ENCODE measurements at regions not wholly inside any gene's neighbourhood (a gene's known extent, or its start where the extent isn't known, plus 50 kb on each side); places are given as distances from the start of the nearest gene placed in this dataset.

DNA sequence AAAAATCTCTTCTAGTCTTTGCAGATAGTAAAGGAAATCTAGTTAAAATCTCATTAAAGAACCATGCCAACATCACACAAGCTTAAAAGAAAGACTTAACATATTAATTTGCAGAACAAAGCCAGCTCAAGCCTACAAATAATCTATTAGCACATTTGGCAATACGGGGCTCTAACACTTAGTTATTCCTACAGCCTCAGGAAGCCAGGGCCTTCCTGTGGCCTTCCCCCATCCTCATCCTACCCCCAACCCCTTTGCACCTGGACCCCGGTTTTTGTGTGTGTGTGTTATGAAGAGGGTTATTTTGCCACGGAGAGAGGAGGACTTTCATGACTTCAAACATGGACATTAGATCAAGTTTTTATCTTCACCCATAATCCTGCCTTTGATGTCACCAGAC lies 64.6 kb downstream of the FOXB2 start:
- TF ChIP-seq, protein P1, sequence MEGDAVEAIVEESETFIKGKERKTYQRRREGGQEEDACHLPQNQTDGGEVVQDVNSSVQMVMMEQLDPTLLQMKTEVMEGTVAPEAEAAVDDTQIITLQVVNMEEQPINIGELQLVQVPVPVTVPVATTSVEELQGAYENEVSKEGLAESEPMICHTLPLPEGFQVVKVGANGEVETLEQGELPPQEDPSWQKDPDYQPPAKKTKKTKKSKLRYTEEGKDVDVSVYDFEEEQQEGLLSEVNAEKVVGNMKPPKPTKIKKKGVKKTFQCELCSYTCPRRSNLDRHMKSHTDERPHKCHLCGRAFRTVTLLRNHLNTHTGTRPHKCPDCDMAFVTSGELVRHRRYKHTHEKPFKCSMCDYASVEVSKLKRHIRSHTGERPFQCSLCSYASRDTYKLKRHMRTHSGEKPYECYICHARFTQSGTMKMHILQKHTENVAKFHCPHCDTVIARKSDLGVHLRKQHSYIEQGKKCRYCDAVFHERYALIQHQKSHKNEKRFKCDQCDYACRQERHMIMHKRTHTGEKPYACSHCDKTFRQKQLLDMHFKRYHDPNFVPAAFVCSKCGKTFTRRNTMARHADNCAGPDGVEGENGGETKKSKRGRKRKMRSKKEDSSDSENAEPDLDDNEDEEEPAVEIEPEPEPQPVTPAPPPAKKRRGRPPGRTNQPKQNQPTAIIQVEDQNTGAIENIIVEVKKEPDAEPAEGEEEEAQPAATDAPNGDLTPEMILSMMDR (conservative IDR thresholded peaks at IDR 0.05 in 1 of 2, IDR thresholded peaks at IDR 0.05 in 1 of 2; ENCODE audit: extremely low read depth in 1 of 2, insufficient read depth in 1 of 2, low read depth in 1 of 2, low read length in 2 of 2), result no peak
- TF ChIP-seq EZH2 (IDR thresholded peaks at IDR 0.05; ENCODE audit: borderline replicate concordance, low read length), result no peak

All from mammary epithelial cell (primary cell).